ENCODE measurements at regions not wholly inside any gene's neighbourhood (a gene's known extent, or its start where the extent isn't known, plus 50 kb on each side); places are given as distances from the start of the nearest gene placed in this dataset.
"Not testable (repeated sequence)": the region's sequence is repeated elsewhere in the genome, so short reads cannot be mapped to it uniquely, and the experiment has no call there.

- H3K27me3 ChIP-seq (ENCODE audit: control insufficient read depth, insufficient read depth, low read length); H3K56ac ChIP-seq (ENCODE audit: extremely low read depth, insufficient read depth, low read length); H3K4me1 ChIP-seq (ENCODE audit: control insufficient read depth, insufficient read depth, low read length); H4K20me1 ChIP-seq (ENCODE audit: insufficient read depth, low read length); in situ Hi-C loops (cut with MboI; ENCODE audit: low sequenced_read_pairs); POLR2A ChIA-PET (ENCODE audit: unreplicated experiment); BruUV-seq (replicated peaks); H4K91ac ChIP-seq (ENCODE audit: insufficient read depth, low read depth, low read length); H3K9ac ChIP-seq (ENCODE audit: low read depth, low read length); intact Hi-C loops (cut with micrococcal nuclease); H3K14ac ChIP-seq (replicated peaks; ENCODE audit: low read depth, low read length); H4K5ac ChIP-seq (ENCODE audit: low read depth, low read length); CTCF ChIA-PET; DNase-seq; H2BK120ac ChIP-seq (ENCODE audit: low read depth, low read length); H2BK20ac ChIP-seq (ENCODE audit: low read depth, low read length); H3K4ac ChIP-seq (ENCODE audit: low read depth, low read length); H3K9me3 ChIP-seq (ENCODE audit: control insufficient read depth, insufficient read depth, low read length); dilution Hi-C loops (cut with HindIII; ENCODE audit: low sequenced_read_pairs, unreplicated experiment); H4K8ac ChIP-seq (ENCODE audit: low read depth in 2 of 2, low read length in 2 of 2); H3K36me3 ChIP-seq (ENCODE audit: control insufficient read depth, insufficient read depth, low read length); H2AK5ac ChIP-seq (ENCODE audit: low read depth, low read length); ATAC-seq (ENCODE audit: low read depth); H2BK15ac ChIP-seq (ENCODE audit: low read depth, low read length); H3K9me1 ChIP-seq (ENCODE audit: insufficient read depth, low read length); H3K27ac ChIP-seq (ENCODE audit: insufficient read depth, low read length); H3K4me2 ChIP-seq (ENCODE audit: low read depth, low read length); H2AFZ ChIP-seq (replicated peaks; ENCODE audit: low read length, poor library complexity); H3K18ac ChIP-seq (ENCODE audit: low read depth, low read length); H2AK9ac ChIP-seq (replicated peaks; ENCODE audit: low read depth, low read length, poor library complexity); H2BK5ac ChIP-seq (ENCODE audit: low read depth, low read length, poor library complexity, severe bottlenecking); H3K79me1 ChIP-seq (ENCODE audit: low read depth in 1 of 2, low read length in 2 of 2); H3K23ac ChIP-seq (ENCODE audit: low read depth, low read length); H3K4me3 ChIP-seq (ENCODE audit: insufficient read depth, low read depth, low read length): not testable (repeated sequence)
- no CpG with 5 or more reads among the region's 9 CpGs for WGBS, 2 experiments (ENCODE audit: extremely low coverage in 2 of 2, insufficient read length in 1 of 2)
- 0 out of 2 replicates have a peak, but pooled peaks have one; percentile 12 for TF ChIP-seq CEBPB (IDR thresholded peaks at IDR 0.05; ENCODE audit: low read depth, low read length)
Measured at GRCh38 chr1:86805898-86806519, 101.6 kb downstream of the SH3GLB1 start.
